D721Med (cell line): ENCODE measurements at regions not wholly inside any gene's neighbourhood (a gene's known extent, or its start where the extent isn't known, plus 50 kb on each side); places are given as distances from the start of the nearest gene placed in this dataset.
"Not testable (repeated sequence)": the region's sequence is repeated elsewhere in the genome, so short reads cannot be mapped to it uniquely, and the experiment has no call there.

Source experiments
- DNase-seq: peaks from one replicate; pipeline ENCODE4 v3.0.0; 2011; ENCODE audit warnings: low spot score; ENCODE audit not compliant: insufficient read length
- FAIRE-seq: peaks from 2 replicates; lab custom pipeline; 2011; peaks lifted over from hg19 to GRCh38; lab: Jason Lieb, UNC
- CTCF ChIP-seq: IDR thresholded peaks from 2 replicates; pipeline ENCODE4 v1.5.1; 2012; ENCODE audit warnings: mild to moderate bottlenecking, control low read depth; ENCODE audit not compliant: insufficient read depth; ENCODE audit errors: missing control alignments

- TF ChIP-seq CTCF = no peak
- DNase-seq = no peak
Measured at GRCh38 chr4:52410971-52411370, 248.1 kb downstream of the USP46 start.

GRCh38 chr4:52420330-52420729 is 238.8 kb downstream of the USP46 start:
- TF ChIP-seq CTCF = no peak

More at GRCh38 chr4:52410971-52411370, 248.1 kb downstream of the USP46 start:
- FAIRE-seq = no peak

GRCh38 chr4:52421811-52422213 is 237.3 kb downstream of the USP46 start:
- FAIRE-seq (no peak), DNase-seq (no peak)
- no peak for TF ChIP-seq CTCF

More at GRCh38 chr4:52420330-52420729, 238.8 kb downstream of the USP46 start:
- DNase-seq (no peak), FAIRE-seq (no peak)

GRCh38 chr4:52423967-52424366 is 235.1 kb downstream of the USP46 start:
- TF ChIP-seq CTCF = no peak
- DNase-seq (no peak), FAIRE-seq (no peak)

GRCh38 chr4:52425751-52426326 is 233.3 kb downstream of the USP46 start:
- TF ChIP-seq CTCF = no peak
- DNase-seq = no peak
- FAIRE-seq = no peak

GRCh38 chr4:52431410-52431809 is 227.7 kb downstream of the USP46 start:
- TF ChIP-seq CTCF = no peak
- FAIRE-seq (no peak), DNase-seq (no peak)

- no peak for FAIRE-seq
- no peak for TF ChIP-seq CTCF
Measured at GRCh38 chr4:52431869-52432268, 227.2 kb downstream of the USP46 start.

GRCh38 chr4:52442524-52442923 is 216.6 kb downstream of the USP46 start:
- FAIRE-seq, DNase-seq: not testable (repeated sequence)

More at GRCh38 chr4:52431869-52432268, 227.2 kb downstream of the USP46 start:
- DNase-seq = no peak
